ENCODE measurements at regions not wholly inside any gene's neighbourhood (a gene's known extent, or its start where the extent isn't known, plus 50 kb on each side); places are given as distances from the start of the nearest gene placed in this dataset.

DNA sequence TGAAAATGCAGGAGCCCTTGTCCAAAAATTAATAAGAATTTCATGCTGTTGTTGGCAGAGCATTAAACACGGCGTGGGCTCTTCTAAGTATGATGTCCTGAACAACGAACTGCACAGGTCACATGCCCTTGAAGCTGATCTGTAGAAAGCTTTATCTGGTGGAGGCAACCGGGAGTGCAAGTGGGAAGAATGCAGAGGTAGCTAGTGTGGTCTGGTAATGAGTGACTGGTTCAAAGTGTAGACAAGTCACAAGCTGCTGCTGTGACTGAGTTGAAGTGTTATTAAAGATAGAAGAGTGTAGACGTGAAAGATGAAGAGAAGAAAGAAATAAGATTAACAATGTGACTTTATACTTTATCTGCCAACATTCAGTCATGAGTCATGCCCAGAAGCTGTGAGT is 361.9 kb downstream of the TTLL7 start:
- DNase-seq = no peak
- no peaks in the 10 kb centered on the region for H3K9me3 Mint-ChIP-seq
- H3K36me3 Mint-ChIP-seq (ENCODE audit: low read depth) = peaks cover 3% of the 10 kb centered on the region
- no peak for ATAC-seq
- peaks cover 15% of the 10 kb centered on the region for H3K4me1 Mint-ChIP-seq
- no peaks in the 10 kb centered on the region for H3K27me3 Mint-ChIP-seq
- H3K4me3 Mint-ChIP-seq = no peak overlapping the region
- H3K27ac Mint-ChIP-seq = no peak overlapping the region

DNA sequence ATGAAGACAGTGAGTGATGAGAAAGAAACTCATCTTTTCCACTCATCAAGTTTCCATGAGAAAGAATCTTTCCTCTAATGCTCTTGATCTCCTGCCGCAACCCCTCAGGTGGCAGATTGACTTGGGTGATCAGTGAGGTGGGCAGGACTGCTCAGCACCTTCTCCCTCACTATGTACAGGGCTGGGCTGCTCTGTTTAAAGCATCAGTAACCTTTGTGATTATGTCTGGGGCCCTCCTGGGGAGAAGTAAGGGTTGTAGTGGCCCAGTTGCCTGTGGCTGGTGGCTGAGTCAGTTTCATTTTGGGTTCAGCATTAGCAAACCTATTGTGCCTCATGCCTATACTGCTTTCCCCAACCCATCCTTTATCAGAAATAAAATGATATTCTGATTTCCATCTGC is 366.0 kb downstream of the TTLL7 start:
- Mint-ChIP-seq H3K4me3 (no peak overlapping the region), H3K9me3 (peaks cover 12% of the 10 kb centered on the region), H3K27me3 (no peaks in the 10 kb centered on the region), H3K27ac (peak overlapping the region; percentile 78), H3K36me3 (ENCODE audit: low read depth) (peaks cover 2% of the 10 kb centered on the region), H3K4me1 (peaks cover 11% of the 10 kb centered on the region)
- ATAC-seq (peak; percentile 99), DNase-seq (peak; percentile 22)

GRCh38 chr1:83631851-83632250 is 367.1 kb downstream of the TTLL7 start:
- DNase-seq = no peak
- H3K27me3 Mint-ChIP-seq = no peaks in the 10 kb centered on the region
- H3K4me3 Mint-ChIP-seq = no peak overlapping the region
- H3K4me1 Mint-ChIP-seq = peaks cover 11% of the 10 kb centered on the region
- ATAC-seq = no peak
- peaks cover 12% of the 10 kb centered on the region for H3K9me3 Mint-ChIP-seq
- H3K36me3 Mint-ChIP-seq (ENCODE audit: low read depth) = peaks cover 2% of the 10 kb centered on the region
- no peak overlapping the region for H3K27ac Mint-ChIP-seq

GRCh38 chr1:83627045-83627444 is 371.9 kb downstream of the TTLL7 start:
- Mint-ChIP-seq H3K4me3 (no peak overlapping the region), H3K9me3 (peaks cover 12% of the 10 kb centered on the region), H3K36me3 (ENCODE audit: low read depth) (no peaks in the 10 kb centered on the region), H3K27ac (no peak overlapping the region), H3K27me3 (no peaks in the 10 kb centered on the region), H3K4me1 (no peaks in the 10 kb centered on the region)
- DNase-seq (no peak), ATAC-seq (no peak)

DNA sequence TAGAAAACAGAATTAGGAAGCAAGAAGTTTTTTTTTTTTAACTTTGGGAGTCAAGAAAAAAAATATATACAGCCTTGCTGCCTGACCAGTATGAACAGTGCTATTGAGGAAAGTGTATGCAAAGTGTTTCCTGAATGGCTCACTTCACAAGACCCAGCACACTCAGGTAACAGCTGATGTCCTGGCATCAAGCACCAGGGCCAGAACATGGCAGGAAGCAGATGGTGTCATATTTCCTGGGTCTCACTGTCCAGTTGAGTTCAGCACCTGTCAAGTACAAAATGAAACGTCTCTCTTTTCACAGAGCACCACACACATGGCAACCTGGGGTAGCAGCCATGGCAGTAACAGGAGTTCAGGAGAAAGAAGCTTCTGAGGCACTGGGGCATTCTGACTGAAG is 372.3 kb downstream of the TTLL7 start:
- ATAC-seq = no peak
- Mint-ChIP-seq H3K27me3 (no peaks in the 10 kb centered on the region), H3K9me3 (peaks cover 12% of the 10 kb centered on the region), H3K36me3 (ENCODE audit: low read depth) (no peaks in the 10 kb centered on the region), H3K4me1 (no peaks in the 10 kb centered on the region), H3K4me3 (no peak overlapping the region), H3K27ac (no peak overlapping the region)
- no peak for DNase-seq

DNA sequence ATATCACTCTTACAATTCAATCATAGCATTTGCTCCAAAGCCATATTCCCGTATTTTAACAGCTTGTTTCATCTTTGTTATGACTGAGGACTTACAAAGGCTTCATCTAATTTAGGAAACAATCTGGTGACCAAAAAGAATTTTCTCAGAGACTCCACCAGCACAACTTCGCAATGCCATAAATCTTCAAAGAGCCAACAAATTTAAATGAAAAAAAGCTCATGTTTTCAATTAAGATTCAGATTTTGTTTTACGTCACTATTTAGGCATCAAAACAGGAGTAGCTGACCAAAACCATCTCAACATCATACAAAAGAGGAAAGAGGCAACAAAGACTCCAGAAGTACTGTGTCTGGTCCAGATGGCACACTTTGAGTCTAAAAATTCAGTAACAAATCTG is 373.3 kb downstream of the TTLL7 start:
- Mint-ChIP-seq H3K9me3 (peaks cover 12% of the 10 kb centered on the region), H3K4me1 (no peaks in the 10 kb centered on the region), H3K27me3 (no peaks in the 10 kb centered on the region), H3K27ac (no peak overlapping the region), H3K36me3 (ENCODE audit: low read depth) (no peaks in the 10 kb centered on the region), H3K4me3 (no peak overlapping the region)
- DNase-seq (no peak), ATAC-seq (no peak)

- no peak overlapping the region for H3K4me3 Mint-ChIP-seq
- no peaks in the 10 kb centered on the region for H3K4me1 Mint-ChIP-seq
- no peak for DNase-seq
- ATAC-seq = no peak
- H3K9me3 Mint-ChIP-seq = no peaks in the 10 kb centered on the region
- no peaks in the 10 kb centered on the region for H3K36me3 Mint-ChIP-seq (ENCODE audit: low read depth)
- no peaks in the 10 kb centered on the region for H3K27me3 Mint-ChIP-seq
- H3K27ac Mint-ChIP-seq = no peak overlapping the region
Measured at GRCh38 chr1:83620016-83620415, 378.9 kb downstream of the TTLL7 start.

DNA sequence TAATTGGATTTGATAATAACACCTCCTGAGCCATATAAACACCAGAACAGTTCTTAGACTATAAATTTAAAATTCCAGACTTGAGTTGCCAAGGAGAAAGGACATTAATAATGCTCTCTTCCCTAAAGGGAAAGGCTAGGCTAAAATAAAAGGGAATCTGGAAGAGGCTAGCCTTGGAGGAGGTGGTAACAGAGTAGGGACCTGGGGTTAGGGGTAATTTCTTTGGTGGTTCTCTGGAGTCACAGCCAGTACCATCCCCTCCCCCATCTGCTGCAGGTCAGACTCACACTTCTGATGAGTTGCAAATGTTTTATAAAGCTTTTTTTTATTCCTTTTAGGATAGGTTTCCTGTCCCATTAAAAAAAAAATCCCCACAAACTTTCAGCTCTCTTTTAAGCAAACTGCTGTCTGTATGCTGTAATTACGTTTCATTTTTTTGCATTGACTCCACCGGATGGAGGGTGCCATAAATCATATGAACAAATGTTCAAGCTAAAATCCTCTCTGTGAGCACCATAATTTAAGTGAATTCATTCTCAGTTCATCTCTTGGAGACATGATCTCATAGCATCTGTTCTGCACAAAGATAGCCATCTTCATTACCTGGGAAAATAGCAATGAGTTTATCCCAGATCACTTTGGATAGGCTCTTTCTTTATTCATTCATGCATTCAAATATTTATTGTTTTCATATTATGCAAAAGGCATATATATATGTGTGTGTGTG is 379.6 kb downstream of the TTLL7 start:
- DNase-seq (no peak), ATAC-seq (no peak)
- H3K4me1 Mint-ChIP-seq = no peaks in the 10 kb centered on the region
- no peak overlapping the region for H3K27ac Mint-ChIP-seq
- no peaks in the 10 kb centered on the region for H3K27me3 Mint-ChIP-seq
- H3K4me3 Mint-ChIP-seq = no peak overlapping the region
- H3K9me3 Mint-ChIP-seq = no peaks in the 10 kb centered on the region
- H3K36me3 Mint-ChIP-seq (ENCODE audit: low read depth) = no peaks in the 10 kb centered on the region

- Mint-ChIP-seq H3K9me3 (no peaks in the 10 kb centered on the region), H3K27me3 (no peaks in the 10 kb centered on the region), H3K36me3 (ENCODE audit: low read depth) (no peaks in the 10 kb centered on the region), H3K27ac (no peak overlapping the region), H3K4me1 (no peaks in the 10 kb centered on the region), H3K4me3 (no peak overlapping the region)
- DNase-seq = no peak
- ATAC-seq = no peak
Measured at GRCh38 chr1:83617883-83618282, 381.0 kb downstream of the TTLL7 start.

DNA sequence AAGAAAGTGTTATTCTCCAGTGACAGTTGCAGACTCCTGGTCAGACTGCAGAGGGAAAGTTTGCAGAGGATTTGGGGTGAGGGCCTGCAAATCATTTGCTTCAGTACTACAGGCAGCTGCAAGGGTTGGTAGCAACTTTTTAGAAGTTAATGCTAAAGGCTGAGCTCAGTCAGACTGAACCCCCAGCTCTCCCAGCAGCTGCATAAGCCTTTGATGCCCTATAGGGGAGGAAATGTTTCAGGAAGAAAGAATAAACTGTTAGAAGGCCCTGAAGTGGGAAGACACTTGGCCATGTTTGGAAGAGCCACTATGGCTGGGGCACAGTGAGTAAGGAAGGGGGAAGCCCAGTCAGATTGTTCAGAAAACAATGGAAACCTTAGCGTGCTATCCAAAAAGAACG is 383.6 kb downstream of the TTLL7 start:
- Mint-ChIP-seq H3K27me3 (no peaks in the 10 kb centered on the region), H3K36me3 (ENCODE audit: low read depth) (no peaks in the 10 kb centered on the region), H3K4me1 (no peaks in the 10 kb centered on the region), H3K9me3 (no peaks in the 10 kb centered on the region), H3K27ac (no peak overlapping the region), H3K4me3 (no peak overlapping the region)
- no peak for DNase-seq
- no peak for ATAC-seq

- H3K4me3 Mint-ChIP-seq = no peak overlapping the region
- no peaks in the 10 kb centered on the region for H3K36me3 Mint-ChIP-seq (ENCODE audit: low read depth)
- ATAC-seq (no peak), DNase-seq (no peak)
- H3K9me3 Mint-ChIP-seq = peaks cover 6% of the 10 kb centered on the region
- no peaks in the 10 kb centered on the region for H3K4me1 Mint-ChIP-seq
- H3K27ac Mint-ChIP-seq = no peak overlapping the region
- no peaks in the 10 kb centered on the region for H3K27me3 Mint-ChIP-seq
Measured at GRCh38 chr1:83606416-83606955, 392.4 kb downstream of the TTLL7 start.

GRCh38 chr1:83596331-83596730 is 402.6 kb downstream of the TTLL7 start:
- Mint-ChIP-seq H3K27me3 (no peaks in the 10 kb centered on the region), H3K36me3 (ENCODE audit: low read depth) (no peaks in the 10 kb centered on the region), H3K9me3 (peaks cover 23% of the 10 kb centered on the region), H3K4me1 (peaks cover 6% of the 10 kb centered on the region), H3K27ac (no peak overlapping the region), H3K4me3 (no peak overlapping the region)
- DNase-seq = no peak
- ATAC-seq = no peak

DNA sequence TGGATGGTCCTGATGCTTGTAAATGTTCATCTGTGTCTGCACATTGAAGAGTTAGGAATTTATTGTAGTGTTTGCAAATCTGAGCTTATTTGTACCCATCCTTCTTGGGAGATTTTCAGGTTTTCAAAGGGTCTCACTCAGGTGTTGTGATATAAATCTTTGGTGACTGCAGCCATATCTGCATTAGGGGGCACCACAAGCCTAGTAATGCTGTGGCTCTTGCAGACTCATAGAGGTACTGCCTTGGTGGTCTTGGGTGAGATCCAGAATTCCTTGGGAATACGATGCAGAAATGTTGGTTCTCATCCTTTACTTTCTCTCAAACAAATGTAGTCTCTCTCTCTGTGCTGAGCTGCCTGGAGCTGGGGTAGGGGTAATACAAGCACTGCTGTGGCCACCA is 405.9 kb downstream of the TTLL7 start:
- Mint-ChIP-seq H3K9me3 (peaks cover 16% of the 10 kb centered on the region), H3K4me1 (peaks cover 6% of the 10 kb centered on the region), H3K4me3 (no peak overlapping the region), H3K27ac (no peak overlapping the region), H3K36me3 (ENCODE audit: low read depth) (no peaks in the 10 kb centered on the region), H3K27me3 (no peaks in the 10 kb centered on the region)
- ATAC-seq (no peak), DNase-seq (no peak)

DNA sequence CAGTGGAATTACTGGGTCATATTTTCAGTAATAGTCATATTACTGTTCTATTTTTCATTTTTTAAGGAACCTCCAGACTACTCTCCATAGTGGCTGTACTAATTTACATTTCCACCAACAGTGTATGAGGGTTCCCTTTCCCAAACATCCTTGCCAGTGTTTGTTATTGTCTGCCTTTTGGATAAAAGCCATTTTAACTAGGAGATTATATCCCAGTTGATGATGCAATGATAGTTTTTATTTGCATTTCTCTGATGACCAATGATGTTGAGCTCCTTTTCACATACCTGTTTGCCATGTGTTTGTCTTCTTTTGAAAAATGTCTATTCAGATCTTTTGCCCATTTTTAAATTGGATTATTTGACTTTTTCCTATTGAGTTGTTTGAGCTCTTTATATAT is 410.8 kb downstream of the TTLL7 start:
- Mint-ChIP-seq H3K4me1 (peaks cover 6% of the 10 kb centered on the region), H3K4me3 (no peak overlapping the region), H3K27me3 (no peaks in the 10 kb centered on the region), H3K36me3 (ENCODE audit: low read depth) (no peaks in the 10 kb centered on the region), H3K9me3 (peaks cover 16% of the 10 kb centered on the region), H3K27ac (no peak overlapping the region)
- DNase-seq (no peak), ATAC-seq (no peak)

DNA sequence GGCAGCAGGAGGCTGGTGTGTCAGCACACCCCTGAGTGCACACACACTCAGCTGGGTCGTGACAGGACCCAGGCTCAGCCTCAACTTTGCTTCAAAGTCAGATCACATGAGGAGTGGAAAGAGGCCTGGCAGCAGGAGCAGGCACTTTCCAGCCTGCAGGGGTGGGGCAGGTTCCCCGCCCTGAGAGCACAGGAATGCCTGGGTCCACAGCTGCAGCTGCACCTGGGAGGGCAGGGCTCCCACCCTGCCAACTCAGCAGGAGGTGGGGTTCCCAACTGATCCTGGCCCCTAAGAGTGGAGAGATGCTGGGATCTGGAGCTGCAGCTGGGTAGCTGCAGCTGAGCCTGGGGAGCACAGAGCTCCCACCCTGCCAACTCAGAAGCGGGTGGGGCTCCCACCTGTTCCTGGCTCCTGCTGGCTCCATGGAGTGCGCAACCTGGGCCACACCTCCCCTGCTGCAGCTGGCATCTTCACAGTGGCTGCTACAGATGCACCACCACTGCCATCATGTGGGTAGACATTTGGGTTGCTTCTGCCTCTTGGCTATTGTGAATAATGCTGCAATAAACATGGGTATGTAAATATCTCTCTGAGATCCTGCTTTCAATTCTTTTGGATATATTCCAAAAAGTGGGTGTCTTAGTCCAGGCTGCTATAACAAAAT is 415.4 kb downstream of the TTLL7 start:
- DNase-seq = no peak
- no peaks in the 10 kb centered on the region for H3K4me1 Mint-ChIP-seq
- H3K27ac Mint-ChIP-seq = no peak overlapping the region
- no peak for ATAC-seq
- H3K36me3 Mint-ChIP-seq (ENCODE audit: low read depth) = peaks cover 1% of the 10 kb centered on the region
- no peak overlapping the region for H3K4me3 Mint-ChIP-seq
- H3K9me3 Mint-ChIP-seq = peaks cover 19% of the 10 kb centered on the region
- no peaks in the 10 kb centered on the region for H3K27me3 Mint-ChIP-seq
